ENCODE measurements at regions not wholly inside any gene's neighbourhood (a gene's known extent, or its start where the extent isn't known, plus 50 kb on each side); places are given as distances from the start of the nearest gene placed in this dataset.

DNA sequence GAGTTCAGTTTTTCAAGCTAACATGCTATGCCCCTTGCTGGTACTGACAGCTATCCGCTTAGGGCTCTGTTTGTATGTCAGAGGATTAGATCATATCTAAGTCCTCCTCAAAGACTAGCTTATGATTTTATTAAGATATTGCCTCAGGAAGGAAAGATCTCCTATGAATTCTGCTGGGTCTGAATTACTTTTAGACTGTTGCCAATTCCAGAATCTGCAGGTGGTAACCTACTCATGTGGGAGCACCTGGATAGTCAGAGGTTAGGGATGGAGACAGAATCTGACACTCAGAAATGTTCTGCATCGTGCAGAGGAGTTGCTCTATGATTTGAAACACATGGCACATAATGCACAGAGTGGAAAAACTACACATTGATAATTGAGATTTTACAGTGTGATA, 843.4 kb downstream of the SLC6A15 start:
- Histone ChIP-seq H2AFZ (ENCODE audit: low read length) (no peak overlapping the region), H3K9me3 (ENCODE audit: low read length) (no peaks in the 10 kb centered on the region)

DNA sequence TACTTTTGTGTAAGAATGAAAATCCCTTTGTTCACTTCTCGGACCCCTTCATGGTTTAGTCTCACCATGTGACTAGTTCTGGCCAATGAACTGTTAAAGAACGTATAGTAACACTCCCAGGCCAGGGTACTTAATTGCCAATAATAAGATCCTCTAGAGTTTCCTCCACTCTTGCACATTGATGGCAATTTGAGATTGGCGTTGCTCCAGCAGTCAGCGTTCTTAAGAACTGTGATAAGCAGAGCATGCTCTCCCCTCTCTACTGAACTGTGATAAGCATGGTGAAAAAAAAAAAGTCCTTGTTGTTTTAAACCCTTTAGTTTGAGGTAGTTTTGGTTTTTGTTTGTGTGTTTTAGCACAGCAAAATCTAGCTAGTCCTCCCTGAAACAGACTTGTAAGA, 854.5 kb downstream of the SLC6A15 start:
- Histone ChIP-seq H3F3A (ENCODE audit: insufficient read depth, low read length) (no peaks in the 10 kb centered on the region), H3K36me3 (ENCODE audit: insufficient read depth, low read length) (no peaks in the 10 kb centered on the region), H2AFZ (ENCODE audit: low read length) (no peak overlapping the region), H3K27me3 (ENCODE audit: insufficient read depth, low read length) (no peaks in the 10 kb centered on the region), H3K9me2 (ENCODE audit: low read depth, low read length) (no peaks in the 10 kb centered on the region), H3K4me1 (ENCODE audit: insufficient read depth, low read length, severe bottlenecking) (no peaks in the 10 kb centered on the region), H4K20me1 (ENCODE audit: insufficient read depth, low read length) (no peaks in the 10 kb centered on the region), H3K9me3 (ENCODE audit: low read length) (no peaks in the 10 kb centered on the region), H3K9ac (ENCODE audit: low read length) (no peak overlapping the region), H3K79me2 (ENCODE audit: insufficient read depth, low read length) (no peaks in the 10 kb centered on the region), H3K4me2 (ENCODE audit: low read length) (no peak overlapping the region), H3K27ac (ENCODE audit: low read depth, low read length, poor library complexity, severe bottlenecking) (no peak overlapping the region), H3K4me3 (ENCODE audit: low read depth, low read length, poor library complexity, severe bottlenecking) (no peak overlapping the region)
- no peak for TF ChIP-seq EZH2 (IDR thresholded peaks at IDR 0.05; ENCODE audit: borderline replicate concordance, low read length)
- TF ChIP-seq, protein P1, sequence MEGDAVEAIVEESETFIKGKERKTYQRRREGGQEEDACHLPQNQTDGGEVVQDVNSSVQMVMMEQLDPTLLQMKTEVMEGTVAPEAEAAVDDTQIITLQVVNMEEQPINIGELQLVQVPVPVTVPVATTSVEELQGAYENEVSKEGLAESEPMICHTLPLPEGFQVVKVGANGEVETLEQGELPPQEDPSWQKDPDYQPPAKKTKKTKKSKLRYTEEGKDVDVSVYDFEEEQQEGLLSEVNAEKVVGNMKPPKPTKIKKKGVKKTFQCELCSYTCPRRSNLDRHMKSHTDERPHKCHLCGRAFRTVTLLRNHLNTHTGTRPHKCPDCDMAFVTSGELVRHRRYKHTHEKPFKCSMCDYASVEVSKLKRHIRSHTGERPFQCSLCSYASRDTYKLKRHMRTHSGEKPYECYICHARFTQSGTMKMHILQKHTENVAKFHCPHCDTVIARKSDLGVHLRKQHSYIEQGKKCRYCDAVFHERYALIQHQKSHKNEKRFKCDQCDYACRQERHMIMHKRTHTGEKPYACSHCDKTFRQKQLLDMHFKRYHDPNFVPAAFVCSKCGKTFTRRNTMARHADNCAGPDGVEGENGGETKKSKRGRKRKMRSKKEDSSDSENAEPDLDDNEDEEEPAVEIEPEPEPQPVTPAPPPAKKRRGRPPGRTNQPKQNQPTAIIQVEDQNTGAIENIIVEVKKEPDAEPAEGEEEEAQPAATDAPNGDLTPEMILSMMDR (IDR thresholded peaks at IDR 0.05; ENCODE audit: low read length), result no peak

More for the DNA sequence above, 843.4 kb downstream of the SLC6A15 start:
- no peaks in the 10 kb centered on the region for H3F3A ChIP-seq (ENCODE audit: insufficient read depth, low read length)
- no peak overlapping the region for H3K4me2 ChIP-seq (ENCODE audit: low read length)
- no peak overlapping the region for H3K9ac ChIP-seq (ENCODE audit: low read length)
- no peaks in the 10 kb centered on the region for H3K79me2 ChIP-seq (ENCODE audit: insufficient read depth, low read length)
- H3K4me1 ChIP-seq (ENCODE audit: insufficient read depth, low read length, severe bottlenecking), result no peaks in the 10 kb centered on the region
- H4K20me1 ChIP-seq (ENCODE audit: insufficient read depth, low read length), result no peaks in the 10 kb centered on the region
- no peaks in the 10 kb centered on the region for H3K36me3 ChIP-seq (ENCODE audit: insufficient read depth, low read length)
- no peaks in the 10 kb centered on the region for H3K27me3 ChIP-seq (ENCODE audit: insufficient read depth, low read length)
- H3K27ac ChIP-seq (ENCODE audit: low read depth, low read length, poor library complexity, severe bottlenecking), result no peak overlapping the region
- no peaks in the 10 kb centered on the region for H3K9me2 ChIP-seq (ENCODE audit: low read depth, low read length)
- no peak overlapping the region for H3K4me3 ChIP-seq (ENCODE audit: low read depth, low read length, poor library complexity, severe bottlenecking)
- TF ChIP-seq, protein P1 (IDR thresholded peaks at IDR 0.05; ENCODE audit: low read length), result no peak

DNA sequence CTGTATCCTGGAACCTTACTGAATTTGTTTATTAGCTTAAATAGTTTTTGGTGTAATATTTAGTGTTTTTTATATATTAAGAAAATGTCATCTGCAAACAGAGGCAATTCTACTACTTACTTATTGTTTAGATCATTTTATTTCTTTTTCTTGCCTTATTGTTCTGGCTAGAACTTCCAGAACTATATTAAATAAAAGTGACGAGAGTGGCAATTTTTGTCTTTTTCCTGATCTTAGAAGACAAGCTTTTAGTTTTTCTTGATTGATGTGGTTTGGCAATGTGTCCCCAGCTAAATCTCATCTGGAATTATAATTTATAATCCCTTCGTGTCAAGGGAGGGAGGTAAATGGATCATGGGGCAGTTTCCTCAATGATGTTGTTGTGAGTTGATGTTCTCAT, 857.8 kb downstream of the SLC6A15 start:
- H3K4me2 ChIP-seq (ENCODE audit: low read length), result no peak overlapping the region
- H3K9me3 ChIP-seq (ENCODE audit: low read length), result no peaks in the 10 kb centered on the region
- no peak overlapping the region for H3K9ac ChIP-seq (ENCODE audit: low read length)
- no peak overlapping the region for H3K4me3 ChIP-seq (ENCODE audit: low read depth, low read length, poor library complexity, severe bottlenecking)
- H3K79me2 ChIP-seq (ENCODE audit: insufficient read depth, low read length), result no peaks in the 10 kb centered on the region
- TF ChIP-seq, protein P1 (IDR thresholded peaks at IDR 0.05; ENCODE audit: low read length), result no peak
- no peak for TF ChIP-seq EZH2 (IDR thresholded peaks at IDR 0.05; ENCODE audit: borderline replicate concordance, low read length)
- H3K27me3 ChIP-seq (ENCODE audit: insufficient read depth, low read length), result no peaks in the 10 kb centered on the region
- no peaks in the 10 kb centered on the region for H3K36me3 ChIP-seq (ENCODE audit: insufficient read depth, low read length)
- H3K27ac ChIP-seq (ENCODE audit: low read depth, low read length, poor library complexity, severe bottlenecking), result no peak overlapping the region
- no peaks in the 10 kb centered on the region for H3K9me2 ChIP-seq (ENCODE audit: low read depth, low read length)
- H3K4me1 ChIP-seq (ENCODE audit: insufficient read depth, low read length, severe bottlenecking), result no peaks in the 10 kb centered on the region
- no peak overlapping the region for H2AFZ ChIP-seq (ENCODE audit: low read length)
- no peaks in the 10 kb centered on the region for H3F3A ChIP-seq (ENCODE audit: insufficient read depth, low read length)
- H4K20me1 ChIP-seq (ENCODE audit: insufficient read depth, low read length), result no peaks in the 10 kb centered on the region
